Activated naive CD4-positive, alpha-beta T cell treated with anti-CD3 and anti-CD28 coated beads, Interleukin-2, amount 50 U/mL, for 72 hours (primary cell): ENCODE measurements at regions not wholly inside any gene's neighbourhood (a gene's known extent, or its start where the extent isn't known, plus 50 kb on each side); places are given as distances from the start of the nearest gene placed in this dataset.
A peak's percentile ranks its signal among the peaks of the same experiment; 100 is the strongest.

Experiments
- ATAC-seq, 2 donors: fragments of 150-1000 bp; cut with Tn5 transposase; 2 replicates each; pipeline ENCODE4 v1.10.0; 2021; ENCODE audit warnings: mild to moderate bottlenecking in 2 of 2, moderate library complexity in 2 of 2
- DNase-seq, 2 donors: peaks; one replicate each; pipeline ENCODE4 v3.0.0; 2021 to 2022; ENCODE audit warnings: low spot score in 2 of 2
- H3K27ac Mint-ChIP-seq, 2 donors: one replicate each; pipeline ENCODE4 v1.8.0; 2022; ENCODE audit warnings: mild to moderate bottlenecking in 2 of 2, mixed read lengths in 2 of 2
- H3K36me3 Mint-ChIP-seq, 2 donors: one replicate each; pipeline ENCODE4 v1.8.0; 2022; ENCODE audit warnings: mixed read lengths in 2 of 2
- H3K9me3 Mint-ChIP-seq, 2 donors: one replicate each; pipeline ENCODE4 v1.8.0; 2022; ENCODE audit warnings: mixed read lengths in 2 of 2

- no peaks in the 10 kb centered on the region for H3K9me3 Mint-ChIP-seq
- H3K36me3 Mint-ChIP-seq, result no peaks in the 10 kb centered on the region
- DNase-seq, result no peak
- ATAC-seq, result no peak
- no peak overlapping the region for H3K27ac Mint-ChIP-seq
These were observed 164.8 kb upstream of the KL start for GRCh38 chr13:32851083-32852069.

DNA sequence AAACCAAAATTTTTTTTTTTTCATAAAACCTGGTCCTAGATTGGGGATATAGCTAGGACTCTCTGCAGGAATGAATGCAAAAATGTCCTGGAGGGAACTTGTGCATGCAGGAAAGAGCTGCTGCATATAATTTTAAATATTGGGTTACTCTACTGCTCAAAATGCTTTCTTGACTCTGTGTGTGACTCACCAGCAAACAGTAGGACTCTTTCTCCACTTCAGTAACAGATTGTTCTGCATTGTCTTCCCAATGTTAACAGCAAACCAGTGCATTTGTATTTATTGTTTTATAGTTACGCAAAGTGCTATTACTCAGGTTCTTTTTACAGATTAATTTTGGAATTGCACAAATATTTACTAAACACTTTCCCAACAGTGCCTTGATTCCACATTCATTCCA is 163.7 kb upstream of the KL start:
- ATAC-seq (no peak), DNase-seq (no peak)
- Mint-ChIP-seq H3K27ac (no peak overlapping the region), H3K36me3 (no peaks in the 10 kb centered on the region), H3K9me3 (no peaks in the 10 kb centered on the region)

- H3K9me3 Mint-ChIP-seq, result no peaks in the 10 kb centered on the region
- no peak for DNase-seq
- ATAC-seq, result no peak
- H3K27ac Mint-ChIP-seq, result no peak overlapping the region
- no peaks in the 10 kb centered on the region for H3K36me3 Mint-ChIP-seq
These were observed 159.1 kb upstream of the KL start for GRCh38 chr13:32857077-32857476.

DNA sequence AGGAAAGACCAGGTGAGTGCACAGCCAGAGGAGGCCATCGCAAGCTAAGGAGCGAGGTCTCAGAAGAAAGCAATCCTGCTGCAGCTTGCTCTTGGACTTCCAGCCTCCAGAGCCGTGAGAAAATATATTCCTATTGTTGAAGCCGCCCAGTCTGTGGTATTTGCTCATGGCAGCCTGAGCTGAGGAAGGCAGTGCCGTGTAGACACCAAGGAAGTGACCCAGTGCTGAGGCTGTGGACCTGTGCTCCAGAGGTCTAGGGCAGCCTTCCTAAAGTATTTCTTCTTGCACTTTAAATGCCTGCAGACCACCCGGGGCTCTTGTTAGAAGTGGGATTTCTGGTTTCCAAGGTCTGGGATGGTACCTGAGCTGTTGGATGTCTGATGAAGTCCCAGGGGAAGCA is 158.5 kb upstream of the KL start:
- H3K9me3 Mint-ChIP-seq, result no peaks in the 10 kb centered on the region
- ATAC-seq, result no peak
- no peak for DNase-seq
- H3K36me3 Mint-ChIP-seq, result no peaks in the 10 kb centered on the region
- no peak overlapping the region for H3K27ac Mint-ChIP-seq

GRCh38 chr13:32859707-32860292 is 156.4 kb upstream of the KL start:
- DNase-seq (no peak), ATAC-seq (no peak)
- no peak overlapping the region for H3K27ac Mint-ChIP-seq
- no peaks in the 10 kb centered on the region for H3K9me3 Mint-ChIP-seq
- no peaks in the 10 kb centered on the region for H3K36me3 Mint-ChIP-seq

DNA sequence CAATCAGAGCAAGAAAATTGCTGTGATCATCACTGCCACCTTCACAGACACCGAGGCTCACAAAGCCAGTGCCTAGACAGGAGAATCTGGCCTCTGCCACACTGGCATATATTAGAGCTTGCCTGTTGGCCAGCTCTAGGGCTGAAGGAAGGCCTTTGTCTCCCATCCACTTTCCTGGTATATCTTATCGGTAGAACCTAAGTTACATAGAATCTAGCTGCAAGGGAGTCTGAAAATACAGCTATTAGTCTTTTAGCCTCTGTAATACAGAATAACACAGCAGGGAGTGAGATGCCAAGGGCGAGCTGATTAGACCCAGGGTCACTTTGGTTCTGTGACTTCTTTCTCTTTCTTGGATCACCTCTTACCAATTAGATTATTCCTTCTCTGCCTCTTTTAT is 154.9 kb upstream of the KL start:
- H3K36me3 Mint-ChIP-seq, result no peaks in the 10 kb centered on the region
- H3K9me3 Mint-ChIP-seq, result no peaks in the 10 kb centered on the region
- DNase-seq (no peak), ATAC-seq (no peak)
- H3K27ac Mint-ChIP-seq, result no peak overlapping the region

DNA sequence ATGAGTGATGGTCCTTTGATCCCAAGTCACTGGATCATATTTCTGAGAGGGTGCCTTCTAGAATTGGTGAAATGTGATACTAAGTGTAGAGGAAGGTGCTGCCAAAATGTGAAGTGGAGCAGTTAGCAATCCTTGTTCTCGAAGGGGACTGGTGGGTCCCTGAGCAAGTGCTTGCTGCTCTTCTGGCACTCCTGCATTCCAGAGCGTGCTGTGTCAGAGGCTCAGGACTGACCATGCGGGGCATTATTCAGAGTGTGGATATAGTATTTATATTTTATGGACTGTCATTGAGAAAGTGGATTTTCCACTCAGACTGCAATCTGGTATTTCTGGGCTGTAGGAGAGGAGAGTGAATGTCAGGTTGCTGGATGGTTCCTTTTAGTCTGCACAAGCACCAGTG is 152.6 kb upstream of the KL start:
- Mint-ChIP-seq H3K27ac (no peak overlapping the region), H3K9me3 (peaks cover 0 to 7% of the 10 kb centered on the region in 2 donors), H3K36me3 (peaks cover 0 to 6% of the 10 kb centered on the region in 2 donors)
- ATAC-seq, result no peak
- DNase-seq, result no peak

GRCh38 chr13:32866921-32867320 is 149.3 kb upstream of the KL start:
- no peak for ATAC-seq
- Mint-ChIP-seq H3K36me3 (peaks cover 0 to 12% of the 10 kb centered on the region in 2 donors), H3K9me3 (peaks cover 0 to 17% of the 10 kb centered on the region in 2 donors)

GRCh38 chr13:32877491-32877890 is 138.7 kb upstream of the KL start:
- no peak for ATAC-seq
- no peaks in the 10 kb centered on the region for H3K36me3 Mint-ChIP-seq
- H3K9me3 Mint-ChIP-seq, result peaks cover 0 to 4% of the 10 kb centered on the region in 2 donors
- H3K27ac Mint-ChIP-seq, result no peak overlapping the region
- DNase-seq, result no peak

More at GRCh38 chr13:32866921-32867320, 149.3 kb upstream of the KL start:
- no peak overlapping the region for H3K27ac Mint-ChIP-seq
- DNase-seq, result no peak

GRCh38 chr13:32878163-32878562 is 138.1 kb upstream of the KL start:
- Mint-ChIP-seq H3K9me3 (no peaks in the 10 kb centered on the region), H3K27ac (no peak overlapping the region), H3K36me3 (no peaks in the 10 kb centered on the region)
- DNase-seq, result no peak
- peak; percentile 33 to 85 for ATAC-seq

DNA sequence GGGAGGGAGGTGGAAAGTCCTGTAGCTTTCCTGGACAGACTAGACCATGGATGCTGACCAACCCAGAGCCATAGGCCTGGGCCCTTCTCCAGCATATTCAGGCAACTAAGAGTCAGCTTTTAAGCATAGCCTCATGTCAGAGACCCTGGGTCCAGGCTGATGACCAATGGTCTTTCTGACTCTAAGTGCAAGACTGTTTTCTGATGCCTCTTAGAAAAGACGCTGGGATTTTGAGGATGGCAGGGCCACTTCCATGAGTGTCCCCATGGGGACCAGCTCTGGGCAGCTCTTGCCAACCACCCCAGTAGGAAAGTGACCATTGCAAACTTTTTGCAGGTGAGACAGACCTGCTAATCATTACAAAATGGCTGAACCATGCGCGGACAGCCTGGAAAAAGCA is 135.6 kb upstream of the KL start:
- DNase-seq (no peak), ATAC-seq (no peak)
- no peaks in the 10 kb centered on the region for H3K9me3 Mint-ChIP-seq
- no peaks in the 10 kb centered on the region for H3K36me3 Mint-ChIP-seq
- H3K27ac Mint-ChIP-seq, result no peak overlapping the region

DNA sequence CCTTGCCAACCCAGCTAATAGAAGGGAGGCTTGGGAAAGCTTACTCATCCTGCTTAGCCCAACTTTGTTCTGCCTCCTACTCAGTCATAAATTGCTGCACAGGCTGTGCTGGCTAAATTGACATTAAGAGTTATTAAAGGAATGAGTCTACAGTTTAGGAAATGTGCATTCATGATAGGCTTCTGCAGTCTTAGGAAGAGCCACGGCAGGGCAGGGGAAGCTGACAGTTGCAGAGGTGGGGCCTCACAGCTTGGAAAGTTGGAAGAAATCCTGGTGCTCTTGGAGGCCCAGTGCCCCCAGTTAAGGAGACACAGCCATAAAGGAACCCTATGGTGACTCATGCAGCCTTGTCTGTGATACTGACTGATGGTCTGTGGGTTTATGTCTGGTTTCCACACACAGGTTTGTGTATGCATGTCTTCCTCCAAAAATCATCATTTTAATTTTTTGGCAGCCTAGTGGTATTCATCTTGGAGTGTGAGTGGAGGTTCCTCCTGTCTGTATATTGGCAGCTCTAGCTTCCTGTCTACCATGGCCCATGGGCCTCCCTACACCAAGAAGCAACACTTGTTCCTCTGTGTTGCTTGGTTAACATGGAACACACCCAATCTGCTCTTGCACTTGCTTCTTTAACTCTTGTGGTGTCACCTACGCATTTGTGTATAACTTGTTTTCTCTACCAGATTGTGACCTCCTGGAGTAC is 135.0 kb upstream of the KL start:
- Mint-ChIP-seq H3K9me3 (no peaks in the 10 kb centered on the region), H3K36me3 (no peaks in the 10 kb centered on the region), H3K27ac (no peak overlapping the region)
- DNase-seq, result no peak
- peak; percentile 18 to 65 for ATAC-seq

DNA sequence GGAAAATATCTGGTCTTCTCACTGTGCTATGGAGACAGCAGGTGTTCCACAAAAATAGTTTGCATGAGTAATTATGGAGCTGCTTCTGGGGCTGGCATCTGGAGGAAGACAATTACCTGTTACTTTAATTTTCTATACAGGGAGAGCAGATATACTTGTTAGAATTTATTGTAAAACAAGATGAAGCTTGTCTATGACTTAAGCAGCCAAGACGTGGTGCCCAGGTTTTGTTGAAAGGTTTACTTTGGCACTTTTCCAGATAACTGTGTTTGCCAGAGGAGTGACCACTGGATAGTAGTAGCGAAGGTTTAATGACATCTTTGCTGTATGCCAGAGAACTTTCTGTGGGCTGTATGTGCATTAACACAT is 134.5 kb upstream of the KL start:
- ATAC-seq (no peak), DNase-seq (no peak)
- Mint-ChIP-seq H3K9me3 (no peaks in the 10 kb centered on the region), H3K27ac (no peak overlapping the region), H3K36me3 (no peaks in the 10 kb centered on the region)

GRCh38 chr13:32882691-32883090 is 133.5 kb upstream of the KL start:
- H3K9me3 Mint-ChIP-seq, result peaks cover 4 to 5% of the 10 kb centered on the region in 2 donors
- peaks cover 0 to 5% of the 10 kb centered on the region in 2 donors for H3K36me3 Mint-ChIP-seq
- ATAC-seq, result no peak
- no peak for DNase-seq
- no peak overlapping the region for H3K27ac Mint-ChIP-seq

- ATAC-seq, result no peak
- DNase-seq, result no peak
- H3K27ac Mint-ChIP-seq, result no peak overlapping the region
- peaks cover 5 to 6% of the 10 kb centered on the region in 2 donors for H3K9me3 Mint-ChIP-seq
- H3K36me3 Mint-ChIP-seq, result peaks cover 0 to 6% of the 10 kb centered on the region in 2 donors
These were observed 132.7 kb upstream of the KL start for GRCh38 chr13:32883474-32883873.

DNA sequence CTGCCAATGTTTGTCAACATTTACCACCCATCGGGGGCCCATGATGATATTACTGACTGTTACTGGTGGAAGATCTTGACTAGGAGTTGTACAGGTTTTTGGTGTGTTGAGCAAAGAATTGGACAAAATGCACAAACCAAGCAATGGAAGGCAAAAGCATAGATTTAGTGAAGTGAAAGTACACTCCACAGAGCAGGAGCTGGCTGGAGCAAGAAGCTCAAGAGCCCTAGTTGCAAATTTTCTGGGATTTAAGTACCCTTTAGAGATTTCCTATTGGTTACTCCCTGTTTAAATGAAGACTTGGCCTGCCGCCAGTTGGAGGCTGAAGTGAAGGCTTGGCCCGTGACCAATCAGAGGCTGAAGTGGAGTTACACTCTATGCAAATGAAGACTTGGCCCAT is 128.6 kb upstream of the KL start:
- peaks cover 0 to 6% of the 10 kb centered on the region in 2 donors for H3K36me3 Mint-ChIP-seq
- DNase-seq (no peak), ATAC-seq (no peak)
- no peak overlapping the region for H3K27ac Mint-ChIP-seq
- peaks cover 6 to 8% of the 10 kb centered on the region in 2 donors for H3K9me3 Mint-ChIP-seq

DNA sequence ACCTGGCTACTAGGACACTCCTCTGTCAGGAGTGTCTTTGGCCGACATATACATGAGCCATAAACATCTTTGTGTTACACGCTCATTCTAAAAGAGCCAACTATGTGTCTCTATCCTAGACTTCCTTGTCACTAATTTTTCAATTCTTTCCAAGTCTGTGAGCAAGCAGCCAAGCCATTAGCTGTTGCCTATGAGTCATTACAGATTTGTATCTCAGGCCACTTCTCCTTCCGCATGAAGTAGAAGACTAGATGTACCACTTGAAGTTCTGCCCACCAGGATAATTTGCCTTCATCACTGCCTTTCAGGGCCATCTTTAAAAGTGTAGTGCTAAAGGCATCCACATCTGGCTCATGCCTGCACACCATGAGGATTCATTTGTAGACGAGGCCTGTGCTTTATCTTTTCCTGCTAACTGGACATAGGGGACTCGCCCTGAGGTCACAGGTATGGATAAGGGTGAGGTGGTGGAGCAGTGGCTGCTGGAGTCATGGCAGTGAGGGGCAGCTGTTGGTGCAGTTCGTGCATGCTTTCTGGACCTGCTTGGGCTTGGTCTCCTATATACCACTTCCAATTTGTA is 126.1 kb upstream of the KL start:
- H3K27ac Mint-ChIP-seq, result no peak overlapping the region
- ATAC-seq (no peak), DNase-seq (no peak)
- peaks cover 6 to 8% of the 10 kb centered on the region in 2 donors for H3K9me3 Mint-ChIP-seq
- H3K36me3 Mint-ChIP-seq, result peaks cover 0 to 6% of the 10 kb centered on the region in 2 donors
